ENCODE measurements at regions not wholly inside any gene's neighbourhood (a gene's known extent, or its start where the extent isn't known, plus 50 kb on each side); places are given as distances from the start of the nearest gene placed in this dataset.
"Not testable (repeated sequence)": the region's sequence is repeated elsewhere in the genome, so short reads cannot be mapped to it uniquely, and the experiment has no call there.

DNA sequence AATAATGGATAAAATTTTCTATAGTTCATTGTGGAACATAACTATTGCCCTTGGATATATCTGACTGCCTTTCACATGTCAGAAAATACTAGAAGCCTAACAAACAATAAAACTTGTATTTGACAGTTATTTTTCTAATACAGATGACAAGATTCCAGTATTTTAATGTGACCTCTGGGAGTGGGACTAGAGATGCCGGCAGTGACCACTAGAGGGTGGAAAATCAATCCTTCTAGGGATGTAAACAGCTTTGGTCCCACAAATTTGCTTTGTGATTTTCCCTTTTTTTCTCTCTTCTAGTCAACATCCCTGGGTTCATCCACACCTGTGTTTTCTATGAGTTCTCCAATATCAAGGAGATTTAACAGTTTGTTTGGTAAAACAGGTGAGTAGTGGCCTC lies 813.7 kb downstream of the SPATA31A1 start:
- not testable (repeated sequence) for DNase-seq; H3K27ac ChIP-seq (ENCODE audit: low read depth in 1 of 2, low read length in 1 of 2); H3K36me3 ChIP-seq (ENCODE audit: control insufficient read depth in 4 of 4, insufficient read depth in 4 of 4, low read length in 4 of 4); H3K4me1 ChIP-seq (ENCODE audit: control insufficient read depth in 5 of 5, insufficient read depth in 5 of 5, low read length in 5 of 5); ATAC-seq (ENCODE audit: insufficient read depth, low FRiP score); H3K4me3 ChIP-seq; H3K9ac ChIP-seq (ENCODE audit: insufficient read depth in 1 of 2, low read length in 2 of 2); H3K9me3 ChIP-seq (ENCODE audit: control insufficient read depth in 4 of 4, insufficient read depth in 3 of 4, low read length in 3 of 4); H3K27me3 ChIP-seq (ENCODE audit: control insufficient read depth in 3 of 3, insufficient read depth in 3 of 3, low read length in 2 of 3)
- no CpG with 5 or more reads among the region's 1 CpG for WGBS, 2 donors

DNA sequence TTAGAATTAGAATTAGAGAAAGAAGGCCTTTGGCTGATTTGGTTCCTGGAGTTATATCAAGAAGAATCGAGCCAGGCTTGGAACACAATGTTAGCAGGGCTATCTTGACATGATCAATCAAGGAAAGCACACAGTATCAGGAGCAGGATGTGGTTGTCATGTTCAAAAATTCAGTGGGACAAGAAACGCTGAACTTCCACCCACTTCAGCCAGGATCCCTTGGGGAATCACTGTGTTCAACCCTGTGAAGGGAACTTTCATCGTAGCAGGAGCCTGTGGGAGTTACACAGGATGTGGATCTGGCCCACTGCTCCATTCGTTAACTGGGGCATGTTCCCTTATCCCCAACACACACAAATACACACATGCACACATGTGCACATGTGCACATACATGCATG lies 817.8 kb downstream of the SPATA31A1 start:
- H3K4me1 ChIP-seq (ENCODE audit: control insufficient read depth in 5 of 5, insufficient read depth in 5 of 5, low read length in 5 of 5); H3K27me3 ChIP-seq (ENCODE audit: control insufficient read depth in 3 of 3, insufficient read depth in 3 of 3, low read length in 2 of 3); H3K4me3 ChIP-seq; H3K9me3 ChIP-seq (ENCODE audit: control insufficient read depth in 4 of 4, insufficient read depth in 3 of 4, low read length in 3 of 4); H3K36me3 ChIP-seq (ENCODE audit: control insufficient read depth in 4 of 4, insufficient read depth in 4 of 4, low read length in 4 of 4); ATAC-seq (ENCODE audit: insufficient read depth, low FRiP score); H3K9ac ChIP-seq (ENCODE audit: insufficient read depth in 1 of 2, low read length in 2 of 2); DNase-seq; H3K27ac ChIP-seq (ENCODE audit: low read depth in 1 of 2, low read length in 1 of 2): not testable (repeated sequence)
- WGBS, 2 donors = 20% methylated on average over 1 of the region's 4 CpGs; no CpG with 5 or more reads in 1 of the 2 donors

DNA sequence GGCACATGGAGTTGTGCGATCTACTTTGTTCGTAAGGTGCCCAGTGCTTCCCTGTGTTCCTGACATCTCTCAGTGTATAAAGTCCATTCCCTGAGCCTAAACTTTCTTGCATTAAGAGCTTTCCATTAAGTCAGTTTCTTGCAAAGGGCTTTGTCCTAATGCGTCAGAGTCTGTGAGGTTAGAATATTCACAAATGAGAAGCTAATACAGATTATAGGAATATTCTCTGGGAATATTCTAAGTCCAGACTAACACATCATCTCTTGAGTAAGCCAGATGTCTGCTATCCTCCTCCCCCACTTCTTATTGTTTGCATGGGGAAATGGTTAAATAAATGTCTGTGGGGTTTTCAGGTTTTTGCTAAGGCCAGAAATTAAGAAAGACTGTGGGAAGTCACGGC lies 818.6 kb downstream of the SPATA31A1 start:
- H3K36me3 ChIP-seq (ENCODE audit: control insufficient read depth in 4 of 4, insufficient read depth in 4 of 4, low read length in 4 of 4); H3K9me3 ChIP-seq (ENCODE audit: control insufficient read depth in 4 of 4, insufficient read depth in 3 of 4, low read length in 3 of 4); H3K4me3 ChIP-seq; H3K9ac ChIP-seq (ENCODE audit: insufficient read depth in 1 of 2, low read length in 2 of 2); H3K27me3 ChIP-seq (ENCODE audit: control insufficient read depth in 3 of 3, insufficient read depth in 3 of 3, low read length in 2 of 3); ATAC-seq (ENCODE audit: insufficient read depth, low FRiP score); DNase-seq; H3K4me1 ChIP-seq (ENCODE audit: control insufficient read depth in 5 of 5, insufficient read depth in 5 of 5, low read length in 5 of 5); H3K27ac ChIP-seq (ENCODE audit: low read depth in 1 of 2, low read length in 1 of 2): not testable (repeated sequence)
- WGBS, 2 donors = 38 to 93% methylated on average over 1 of the region's 4 CpGs

GRCh38 chr9:40177403-40177802 lies 821.9 kb downstream of the SPATA31A1 start:
- not testable (repeated sequence) for H3K4me1 ChIP-seq (ENCODE audit: control insufficient read depth in 5 of 5, insufficient read depth in 5 of 5, low read length in 5 of 5); H3K36me3 ChIP-seq (ENCODE audit: control insufficient read depth in 4 of 4, insufficient read depth in 4 of 4, low read length in 4 of 4); H3K4me3 ChIP-seq; H3K9ac ChIP-seq (ENCODE audit: insufficient read depth in 1 of 2, low read length in 2 of 2); ATAC-seq (ENCODE audit: insufficient read depth, low FRiP score); H3K27ac ChIP-seq (ENCODE audit: low read depth in 1 of 2, low read length in 1 of 2); DNase-seq; H3K27me3 ChIP-seq (ENCODE audit: control insufficient read depth in 3 of 3, insufficient read depth in 3 of 3, low read length in 2 of 3); H3K9me3 ChIP-seq (ENCODE audit: control insufficient read depth in 4 of 4, insufficient read depth in 3 of 4, low read length in 3 of 4)
- 27 to 58% methylated on average over 2 to 7 of the region's 23 CpGs for WGBS, 2 donors

DNA sequence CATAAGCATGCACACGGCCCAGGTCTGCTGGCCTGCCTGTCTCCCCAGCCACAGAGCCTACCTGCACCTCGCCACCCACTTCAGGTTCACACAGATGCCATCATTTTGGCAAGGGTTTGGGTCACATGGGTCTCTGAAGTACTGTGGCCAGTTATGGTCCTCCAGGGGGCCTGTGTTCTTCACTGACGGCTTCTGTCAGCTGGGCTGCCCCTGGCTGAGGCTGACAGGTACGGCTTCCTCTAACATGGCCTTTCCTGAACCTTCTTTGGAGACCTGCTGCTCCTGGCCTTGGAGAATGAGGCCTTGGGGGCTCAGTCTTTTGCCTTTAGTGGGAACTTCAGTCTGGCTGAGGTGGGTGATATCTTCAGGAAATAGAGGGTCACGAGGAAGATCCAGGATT lies 835.9 kb downstream of the SPATA31A1 start:
- H3K9ac ChIP-seq (ENCODE audit: insufficient read depth in 1 of 2, low read length in 2 of 2); H3K36me3 ChIP-seq (ENCODE audit: control insufficient read depth in 4 of 4, insufficient read depth in 4 of 4, low read length in 4 of 4); H3K9me3 ChIP-seq (ENCODE audit: control insufficient read depth in 4 of 4, insufficient read depth in 3 of 4, low read length in 3 of 4); H3K4me3 ChIP-seq; H3K27me3 ChIP-seq (ENCODE audit: control insufficient read depth in 3 of 3, insufficient read depth in 3 of 3, low read length in 2 of 3); DNase-seq; ATAC-seq (ENCODE audit: insufficient read depth, low FRiP score); H3K4me1 ChIP-seq (ENCODE audit: control insufficient read depth in 5 of 5, insufficient read depth in 5 of 5, low read length in 5 of 5); H3K27ac ChIP-seq (ENCODE audit: low read depth in 1 of 2, low read length in 1 of 2): not testable (repeated sequence)
- WGBS, 2 donors = 64 to 74% methylated on average over 2 of the region's 5 CpGs

DNA sequence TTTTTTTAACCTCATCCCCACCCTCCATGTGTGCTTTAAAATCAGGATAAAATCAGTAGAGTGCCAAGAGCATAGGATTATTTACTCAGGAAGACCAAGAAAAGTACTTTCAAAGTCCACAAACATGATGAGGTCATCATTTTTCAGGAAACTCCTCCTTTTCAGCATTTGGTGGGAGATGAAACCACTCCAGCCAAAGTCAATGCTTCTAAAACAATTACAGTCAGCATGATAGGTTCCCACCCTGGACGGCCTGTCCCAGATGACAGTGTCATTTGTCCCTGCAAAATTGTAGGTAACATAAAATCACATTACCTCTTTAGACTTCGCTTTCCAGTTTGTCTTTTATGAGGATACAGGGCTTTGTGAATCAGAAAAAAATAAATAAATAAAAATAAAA lies 836.7 kb downstream of the SPATA31A1 start:
- H3K4me3 ChIP-seq; H3K36me3 ChIP-seq (ENCODE audit: control insufficient read depth in 4 of 4, insufficient read depth in 4 of 4, low read length in 4 of 4); ATAC-seq (ENCODE audit: insufficient read depth, low FRiP score); H3K9me3 ChIP-seq (ENCODE audit: control insufficient read depth in 4 of 4, insufficient read depth in 3 of 4, low read length in 3 of 4); DNase-seq; H3K9ac ChIP-seq (ENCODE audit: insufficient read depth in 1 of 2, low read length in 2 of 2); H3K4me1 ChIP-seq (ENCODE audit: control insufficient read depth in 5 of 5, insufficient read depth in 5 of 5, low read length in 5 of 5); H3K27me3 ChIP-seq (ENCODE audit: control insufficient read depth in 3 of 3, insufficient read depth in 3 of 3, low read length in 2 of 3); H3K27ac ChIP-seq (ENCODE audit: low read depth in 1 of 2, low read length in 1 of 2): not testable (repeated sequence)
- 89 to 94% methylated on average over 1 of the region's 2 CpGs for WGBS, 2 donors

DNA sequence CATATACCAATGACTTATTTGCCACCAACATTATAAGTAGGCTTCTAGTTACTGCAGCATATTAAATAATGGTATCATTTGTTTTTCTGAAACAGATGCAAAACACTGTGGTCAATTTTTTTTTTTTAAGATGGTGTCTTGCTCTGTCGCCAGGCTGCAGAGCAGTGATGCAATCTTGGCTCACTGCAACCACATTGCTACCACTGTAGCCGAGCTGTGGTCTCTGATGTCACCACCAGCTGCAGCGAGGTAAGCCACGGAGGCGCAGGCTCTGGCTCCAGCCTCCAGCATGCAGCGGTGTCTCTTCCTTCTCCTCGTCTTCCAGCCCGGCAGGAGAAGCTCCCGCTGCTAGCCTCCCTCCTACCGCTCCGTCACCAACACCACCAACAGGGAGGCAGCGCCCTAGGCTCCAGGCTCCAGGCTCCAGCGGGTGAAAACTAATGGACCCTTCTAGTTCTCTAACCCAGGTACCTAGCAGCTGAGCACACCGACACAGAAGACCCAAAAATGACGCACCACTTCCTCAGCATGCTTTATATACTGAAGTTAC lies 840.8 kb downstream of the SPATA31A1 start:
- not testable (repeated sequence) for H3K36me3 ChIP-seq (ENCODE audit: control insufficient read depth in 4 of 4, insufficient read depth in 4 of 4, low read length in 4 of 4); DNase-seq; ATAC-seq (ENCODE audit: insufficient read depth, low FRiP score); H3K9ac ChIP-seq (ENCODE audit: insufficient read depth in 1 of 2, low read length in 2 of 2); H3K27ac ChIP-seq (ENCODE audit: low read depth in 1 of 2, low read length in 1 of 2); H3K4me1 ChIP-seq (ENCODE audit: control insufficient read depth in 5 of 5, insufficient read depth in 5 of 5, low read length in 5 of 5); H3K4me3 ChIP-seq; H3K27me3 ChIP-seq (ENCODE audit: control insufficient read depth in 3 of 3, insufficient read depth in 3 of 3, low read length in 2 of 3); H3K9me3 ChIP-seq (ENCODE audit: control insufficient read depth in 4 of 4, insufficient read depth in 3 of 4, low read length in 3 of 4)
- 63 to 82% methylated on average over 13 of the region's 15 CpGs for WGBS, 2 donors

- ATAC-seq (ENCODE audit: insufficient read depth, low FRiP score); DNase-seq; H3K4me1 ChIP-seq (ENCODE audit: control insufficient read depth in 5 of 5, insufficient read depth in 5 of 5, low read length in 5 of 5); H3K27me3 ChIP-seq (ENCODE audit: control insufficient read depth in 3 of 3, insufficient read depth in 3 of 3, low read length in 2 of 3); H3K27ac ChIP-seq (ENCODE audit: low read depth in 1 of 2, low read length in 1 of 2); H3K4me3 ChIP-seq; H3K36me3 ChIP-seq (ENCODE audit: control insufficient read depth in 4 of 4, insufficient read depth in 4 of 4, low read length in 4 of 4); H3K9ac ChIP-seq (ENCODE audit: insufficient read depth in 1 of 2, low read length in 2 of 2); H3K9me3 ChIP-seq (ENCODE audit: control insufficient read depth in 4 of 4, insufficient read depth in 3 of 4, low read length in 3 of 4): not testable (repeated sequence)
- 93 to 94% methylated on average over 7 to 11 of the region's 18 CpGs for WGBS, 2 donors
Observed at GRCh38 chr9:40196803-40197202, 841.3 kb downstream of the SPATA31A1 start.

Measured in lung (tissue), 9 donors.